ENCODE measurements at regions not wholly inside any gene's neighbourhood (a gene's known extent, or its start where the extent isn't known, plus 50 kb on each side); places are given as distances from the start of the nearest gene placed in this dataset.
"Not testable (repeated sequence)": the region's sequence is repeated elsewhere in the genome, so short reads cannot be mapped to it uniquely, and the experiment has no call there.

DNA sequence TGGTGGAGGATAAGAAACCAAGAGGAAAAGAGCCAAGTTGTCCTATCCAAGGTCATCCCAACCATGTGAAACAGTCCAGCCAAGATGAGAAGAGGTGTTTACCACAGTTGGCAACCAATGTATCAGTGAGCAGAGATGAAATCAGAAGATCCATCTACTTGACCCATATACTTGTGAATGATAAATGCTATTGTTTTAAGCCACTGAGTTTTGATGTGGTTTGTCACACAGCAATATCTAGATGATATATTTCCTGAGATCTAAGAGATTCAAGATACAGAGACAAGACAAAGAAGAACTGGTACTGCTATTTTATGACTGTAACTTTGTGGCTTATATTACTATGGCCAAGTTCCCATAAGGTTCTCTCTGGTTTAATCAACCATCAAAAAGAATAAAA lies 721.2 kb downstream of the MAFB start:
- H3K4me3 ChIP-seq (ENCODE audit: low read length) = no peak overlapping the region
- no peaks in the 10 kb centered on the region for H4K20me1 ChIP-seq (ENCODE audit: insufficient read depth, low read length)
- H3K9me3 ChIP-seq (ENCODE audit: insufficient read depth, low read length) = no peaks in the 10 kb centered on the region
- no peak overlapping the region for H3K4me2 ChIP-seq (ENCODE audit: low read length)
- no peaks in the 10 kb centered on the region for H3K4me1 ChIP-seq (ENCODE audit: low read length)
- H3K79me2 ChIP-seq (ENCODE audit: low read length) = no peaks in the 10 kb centered on the region
- H3K27ac ChIP-seq (ENCODE audit: low read length) = no peak overlapping the region
- H2AFZ ChIP-seq (ENCODE audit: low read depth, low read length) = no peak overlapping the region
- no peaks in the 10 kb centered on the region for H3K27me3 ChIP-seq (ENCODE audit: low read depth, low read length)
- TF ChIP-seq EZH2phosphoT487 (IDR thresholded peaks at IDR 0.05; ENCODE audit: low read depth) = no peak
- TF ChIP-seq CTCF (IDR thresholded peaks at IDR 0.05; ENCODE audit: low read depth, low read length) = no peak
- H3K9ac ChIP-seq (ENCODE audit: low read length) = no peak overlapping the region
- H3K36me3 ChIP-seq (replicated peaks; ENCODE audit: low read depth, low read length) = no peaks in the 10 kb centered on the region

GRCh38 chr20:39961637-39962244 lies 727.3 kb downstream of the MAFB start:
- TF ChIP-seq CTCF (IDR thresholded peaks at IDR 0.05; ENCODE audit: low read depth, low read length) (no peak), EZH2phosphoT487 (IDR thresholded peaks at IDR 0.05; ENCODE audit: low read depth) (no peak)
- no peaks in the 10 kb centered on the region for H3K9me3 ChIP-seq (ENCODE audit: insufficient read depth, low read length)
- H3K4me3 ChIP-seq (ENCODE audit: low read length) = no peak overlapping the region
- no peaks in the 10 kb centered on the region for H3K36me3 ChIP-seq (replicated peaks; ENCODE audit: low read depth, low read length)
- H3K4me2 ChIP-seq (ENCODE audit: low read length) = no peak overlapping the region
- no peaks in the 10 kb centered on the region for H3K27me3 ChIP-seq (ENCODE audit: low read depth, low read length)
- H3K27ac ChIP-seq (ENCODE audit: low read length) = no peak overlapping the region
- H2AFZ ChIP-seq (ENCODE audit: low read depth, low read length) = no peak overlapping the region
- no peaks in the 10 kb centered on the region for H3K79me2 ChIP-seq (ENCODE audit: low read length)
- no peak overlapping the region for H3K9ac ChIP-seq (ENCODE audit: low read length)
- H3K4me1 ChIP-seq (ENCODE audit: low read length) = 0 out of 2 replicates have a peak, but pooled peaks cover 6% of the 10 kb centered on the region
- no peaks in the 10 kb centered on the region for H4K20me1 ChIP-seq (ENCODE audit: insufficient read depth, low read length)

- Histone ChIP-seq H2AFZ (ENCODE audit: low read depth, low read length) (no peak overlapping the region), H4K20me1 (ENCODE audit: insufficient read depth, low read length) (no peaks in the 10 kb centered on the region), H3K27ac (ENCODE audit: low read length) (no peak overlapping the region), H3K27me3 (ENCODE audit: low read depth, low read length) (no peaks in the 10 kb centered on the region), H3K9me3 (ENCODE audit: insufficient read depth, low read length) (no peaks in the 10 kb centered on the region), H3K4me2 (ENCODE audit: low read length) (no peak overlapping the region), H3K9ac (ENCODE audit: low read length) (no peak overlapping the region), H3K4me1 (ENCODE audit: low read length) (0 out of 2 replicates have a peak, but pooled peaks cover 6% of the 10 kb centered on the region), H3K4me3 (ENCODE audit: low read length) (no peak overlapping the region), H3K79me2 (ENCODE audit: low read length) (no peaks in the 10 kb centered on the region), H3K36me3 (replicated peaks; ENCODE audit: low read depth, low read length) (no peaks in the 10 kb centered on the region)
- TF ChIP-seq EZH2phosphoT487 (IDR thresholded peaks at IDR 0.05; ENCODE audit: low read depth) = no peak
- TF ChIP-seq CTCF (IDR thresholded peaks at IDR 0.05; ENCODE audit: low read depth, low read length) = no peak
Measured at GRCh38 chr20:39960522-39961428, 728.3 kb downstream of the MAFB start.

- H3K4me2 ChIP-seq (ENCODE audit: low read length); H3K36me3 ChIP-seq (replicated peaks; ENCODE audit: low read depth, low read length); H4K20me1 ChIP-seq (ENCODE audit: insufficient read depth, low read length); H3K9me3 ChIP-seq (ENCODE audit: insufficient read depth, low read length); H3K27me3 ChIP-seq (ENCODE audit: low read depth, low read length); H2AFZ ChIP-seq (ENCODE audit: low read depth, low read length); H3K27ac ChIP-seq (ENCODE audit: low read length); H3K4me1 ChIP-seq (ENCODE audit: low read length); H3K79me2 ChIP-seq (ENCODE audit: low read length); H3K9ac ChIP-seq (ENCODE audit: low read length); H3K4me3 ChIP-seq (ENCODE audit: low read length): not testable (repeated sequence)
Measured at GRCh38 chr20:39957911-39958310, 731.1 kb downstream of the MAFB start.
